ENCODE measurements at regions not wholly inside any gene's neighbourhood (a gene's known extent, or its start where the extent isn't known, plus 50 kb on each side); places are given as distances from the start of the nearest gene placed in this dataset.

DNA sequence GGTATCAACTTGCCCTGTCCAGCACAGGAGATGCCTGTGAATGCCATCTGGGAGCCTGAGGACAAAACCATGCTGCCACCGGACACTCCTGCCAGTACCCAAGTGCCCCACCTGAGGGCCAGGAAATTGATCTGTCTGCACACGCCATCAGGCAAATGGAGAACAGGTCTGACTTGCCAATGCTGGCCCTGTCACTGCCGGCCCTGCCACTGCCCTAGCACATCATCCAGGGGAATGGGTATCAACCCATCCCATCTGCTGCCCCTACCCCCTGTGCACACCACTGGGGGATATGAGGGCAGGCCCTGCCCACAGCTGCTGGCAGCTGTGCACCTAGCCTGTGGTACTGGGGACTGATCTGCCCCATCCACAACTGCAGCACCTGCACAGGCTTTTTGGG lies 1081.6 kb upstream of the EYS start:
- TF ChIP-seq POLR2A (IDR thresholded peaks at IDR 0.05; ENCODE audit: low read depth, low read length), result no peak
- TF ChIP-seq TAF1 (IDR thresholded peaks at IDR 0.05; ENCODE audit: low read depth, low read length), result no peak
- TF ChIP-seq POLR2AphosphoS5 (IDR thresholded peaks at IDR 0.05; ENCODE audit: low read depth, low read length), result no peak
- TF ChIP-seq SPI1 (IDR thresholded peaks at IDR 0.05; ENCODE audit: low read depth, low read length), result no peak
- no peak for TF ChIP-seq PAX5 (IDR thresholded peaks at IDR 0.05; ENCODE audit: insufficient read depth, low read length, severe bottlenecking)
- no peak for TF ChIP-seq POU2F2 (IDR thresholded peaks at IDR 0.05; ENCODE audit: low read depth, low read length)
- DNase-seq (ENCODE audit: insufficient read length, low spot score), result no peak
- no peak for FAIRE-seq

DNA sequence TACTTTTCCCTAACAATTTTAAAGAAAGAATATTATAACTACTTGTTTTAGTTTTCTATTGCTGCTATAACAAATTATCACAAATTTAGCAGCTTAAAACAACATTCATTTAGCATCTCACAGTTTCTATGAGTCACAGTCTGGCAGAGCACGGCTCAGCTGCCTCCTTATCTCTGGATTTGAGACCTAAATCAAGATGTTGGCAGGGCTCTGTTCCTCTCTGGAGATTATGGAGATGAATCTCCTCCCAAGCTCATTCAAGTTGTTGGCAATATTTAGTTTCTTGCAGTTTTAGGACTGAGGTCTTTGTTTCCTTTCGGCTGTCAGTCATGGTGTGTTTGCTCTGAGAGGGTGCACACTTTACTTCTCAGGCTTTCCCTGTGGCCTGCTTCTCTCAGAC lies 1065.8 kb upstream of the EYS start:
- FAIRE-seq (no peak), DNase-seq (ENCODE audit: insufficient read length, low spot score) (no peak)
- TF ChIP-seq SPI1 (IDR thresholded peaks at IDR 0.05; ENCODE audit: low read depth, low read length) (no peak), POLR2A (IDR thresholded peaks at IDR 0.05; ENCODE audit: low read depth, low read length) (no peak), POLR2AphosphoS5 (IDR thresholded peaks at IDR 0.05; ENCODE audit: low read depth, low read length) (no peak), PAX5 (IDR thresholded peaks at IDR 0.05; ENCODE audit: insufficient read depth, low read length, severe bottlenecking) (no peak), TAF1 (IDR thresholded peaks at IDR 0.05; ENCODE audit: low read depth, low read length) (no peak), POU2F2 (IDR thresholded peaks at IDR 0.05; ENCODE audit: low read depth, low read length) (no peak)

- DNase-seq (ENCODE audit: insufficient read length, low spot score), result no peak
- TF ChIP-seq POU2F2 (IDR thresholded peaks at IDR 0.05; ENCODE audit: low read depth, low read length) (no peak), PAX5 (IDR thresholded peaks at IDR 0.05; ENCODE audit: insufficient read depth, low read length, severe bottlenecking) (no peak), POLR2AphosphoS5 (IDR thresholded peaks at IDR 0.05; ENCODE audit: low read depth, low read length) (no peak), POLR2A (IDR thresholded peaks at IDR 0.05; ENCODE audit: low read depth, low read length) (no peak), SPI1 (IDR thresholded peaks at IDR 0.05; ENCODE audit: low read depth, low read length) (no peak), TAF1 (IDR thresholded peaks at IDR 0.05; ENCODE audit: low read depth, low read length) (no peak)
- FAIRE-seq, result no peak
Measured at GRCh38 chr6:66771626-66772025, 1064.6 kb upstream of the EYS start.

DNA sequence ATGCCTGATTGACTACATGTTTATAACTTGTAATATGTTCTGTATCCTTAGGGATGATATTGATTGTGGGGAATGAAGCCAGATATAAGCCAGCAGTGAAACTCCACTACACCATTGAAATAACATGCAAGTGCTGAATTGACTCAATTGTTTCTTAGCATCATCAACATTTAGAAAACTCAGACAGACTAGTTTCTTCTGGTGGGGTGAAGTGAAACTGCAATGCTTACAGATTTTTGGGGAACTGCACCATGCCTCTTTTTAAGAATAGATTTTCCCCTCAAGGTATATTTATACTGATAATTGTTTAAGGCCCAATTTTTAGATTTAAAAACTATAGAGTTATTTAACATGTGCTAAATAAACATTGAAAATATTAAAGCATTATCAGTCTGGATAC lies 1044.6 kb upstream of the EYS start:
- DNase-seq (ENCODE audit: insufficient read length, low spot score) (no peak), FAIRE-seq (no peak)
- TF ChIP-seq PAX5 (IDR thresholded peaks at IDR 0.05; ENCODE audit: insufficient read depth, low read length, severe bottlenecking), result no peak

DNA sequence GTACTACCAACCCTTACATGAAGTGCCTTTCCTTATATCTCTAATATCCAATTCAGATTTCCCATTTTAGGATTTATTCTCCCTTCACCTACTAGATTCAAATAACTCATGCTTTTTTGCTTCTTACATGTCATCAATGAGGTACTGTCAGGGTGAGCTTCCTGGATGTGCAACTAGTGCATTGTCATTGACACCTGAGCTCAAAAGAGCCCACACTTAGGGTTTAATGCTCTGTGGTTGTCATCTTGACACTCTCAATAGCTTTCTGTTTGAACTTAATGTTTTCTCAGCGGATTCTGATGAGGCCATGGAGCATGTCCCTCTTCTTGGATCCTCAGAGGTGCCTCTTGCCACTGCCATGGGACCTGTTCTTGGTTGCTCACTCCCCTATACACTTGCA lies 1033.3 kb upstream of the EYS start:
- no peak for TF ChIP-seq SPI1 (IDR thresholded peaks at IDR 0.05; ENCODE audit: low read depth, low read length)
- FAIRE-seq, result no peak

GRCh38 chr6:66735106-66735890 lies 1028.3 kb upstream of the EYS start:
- DNase-seq (ENCODE audit: insufficient read length, low spot score) (no peak), FAIRE-seq (no peak)
- TF ChIP-seq SPI1 (IDR thresholded peaks at IDR 0.05; ENCODE audit: low read depth, low read length), result no peak
- TF ChIP-seq TAF1 (IDR thresholded peaks at IDR 0.05; ENCODE audit: low read depth, low read length), result no peak
- TF ChIP-seq POLR2A (IDR thresholded peaks at IDR 0.05; ENCODE audit: low read depth, low read length), result no peak
- no peak for TF ChIP-seq POU2F2 (IDR thresholded peaks at IDR 0.05; ENCODE audit: low read depth, low read length)
- no peak for TF ChIP-seq PAX5 (IDR thresholded peaks at IDR 0.05; ENCODE audit: insufficient read depth, low read length, severe bottlenecking)
- no peak for TF ChIP-seq POLR2AphosphoS5 (IDR thresholded peaks at IDR 0.05; ENCODE audit: low read depth, low read length)

More for the DNA sequence above, 1033.3 kb upstream of the EYS start:
- no peak for DNase-seq (ENCODE audit: insufficient read length, low spot score)

- TF ChIP-seq POLR2A (IDR thresholded peaks at IDR 0.05; ENCODE audit: low read depth, low read length) (no peak), TAF1 (IDR thresholded peaks at IDR 0.05; ENCODE audit: low read depth, low read length) (no peak), POLR2AphosphoS5 (IDR thresholded peaks at IDR 0.05; ENCODE audit: low read depth, low read length) (no peak), SPI1 (IDR thresholded peaks at IDR 0.05; ENCODE audit: low read depth, low read length) (no peak), POU2F2 (IDR thresholded peaks at IDR 0.05; ENCODE audit: low read depth, low read length) (no peak)
- DNase-seq (ENCODE audit: insufficient read length, low spot score) (no peak), FAIRE-seq (no peak)
Measured at GRCh38 chr6:66731310-66731709, 1024.3 kb upstream of the EYS start.

DNA sequence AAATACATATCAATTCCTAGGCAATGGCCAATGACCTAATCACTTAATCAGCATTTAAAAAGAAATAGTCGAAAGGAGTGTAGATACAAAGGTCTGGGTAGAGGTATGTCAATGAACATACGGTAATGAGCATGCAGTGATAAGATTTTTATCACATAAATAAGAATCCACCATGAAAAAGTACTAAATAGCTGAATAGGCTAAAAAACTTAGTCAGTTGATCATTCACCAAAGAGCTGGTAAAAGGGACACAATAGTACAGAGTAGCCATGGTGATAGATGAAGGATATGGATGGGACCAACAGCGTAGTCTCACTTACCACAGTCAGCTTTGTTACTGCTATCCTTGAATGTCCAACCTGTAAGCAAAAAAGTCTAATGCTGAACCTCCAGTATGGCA lies 1018.6 kb upstream of the EYS start:
- FAIRE-seq (no peak), DNase-seq (ENCODE audit: insufficient read length, low spot score) (no peak)
- TF ChIP-seq PAX5 (IDR thresholded peaks at IDR 0.05; ENCODE audit: insufficient read depth, low read length, severe bottlenecking) (no peak), POLR2AphosphoS5 (IDR thresholded peaks at IDR 0.05; ENCODE audit: low read depth, low read length) (no peak), POU2F2 (IDR thresholded peaks at IDR 0.05; ENCODE audit: low read depth, low read length) (no peak), TAF1 (IDR thresholded peaks at IDR 0.05; ENCODE audit: low read depth, low read length) (no peak), SPI1 (IDR thresholded peaks at IDR 0.05; ENCODE audit: low read depth, low read length) (no peak), POLR2A (IDR thresholded peaks at IDR 0.05; ENCODE audit: low read depth, low read length) (no peak)

- TF ChIP-seq SPI1 (IDR thresholded peaks at IDR 0.05; ENCODE audit: low read depth, low read length) (no peak), TAF1 (IDR thresholded peaks at IDR 0.05; ENCODE audit: low read depth, low read length) (no peak), POLR2A (IDR thresholded peaks at IDR 0.05; ENCODE audit: low read depth, low read length) (no peak), POLR2AphosphoS5 (IDR thresholded peaks at IDR 0.05; ENCODE audit: low read depth, low read length) (no peak), POU2F2 (IDR thresholded peaks at IDR 0.05; ENCODE audit: low read depth, low read length) (no peak), PAX5 (IDR thresholded peaks at IDR 0.05; ENCODE audit: insufficient read depth, low read length, severe bottlenecking) (no peak)
- DNase-seq (ENCODE audit: insufficient read length, low spot score) (no peak), FAIRE-seq (no peak)
Measured at GRCh38 chr6:66717801-66718200, 1010.8 kb upstream of the EYS start.

- DNase-seq (ENCODE audit: insufficient read length, low spot score) (no peak), FAIRE-seq (no peak)
- TF ChIP-seq POLR2A (IDR thresholded peaks at IDR 0.05; ENCODE audit: low read depth, low read length), result no peak
- no peak for TF ChIP-seq SPI1 (IDR thresholded peaks at IDR 0.05; ENCODE audit: low read depth, low read length)
- no peak for TF ChIP-seq POU2F2 (IDR thresholded peaks at IDR 0.05; ENCODE audit: low read depth, low read length)
- no peak for TF ChIP-seq POLR2AphosphoS5 (IDR thresholded peaks at IDR 0.05; ENCODE audit: low read depth, low read length)
- no peak for TF ChIP-seq PAX5 (IDR thresholded peaks at IDR 0.05; ENCODE audit: insufficient read depth, low read length, severe bottlenecking)
- no peak for TF ChIP-seq TAF1 (IDR thresholded peaks at IDR 0.05; ENCODE audit: low read depth, low read length)
Measured at GRCh38 chr6:66699385-66699784, 992.4 kb upstream of the EYS start.

All from GM12891 (cell line).